ENCODE measurements at regions not wholly inside any gene's neighbourhood (a gene's known extent, or its start where the extent isn't known, plus 50 kb on each side); places are given as distances from the start of the nearest gene placed in this dataset.

DNA sequence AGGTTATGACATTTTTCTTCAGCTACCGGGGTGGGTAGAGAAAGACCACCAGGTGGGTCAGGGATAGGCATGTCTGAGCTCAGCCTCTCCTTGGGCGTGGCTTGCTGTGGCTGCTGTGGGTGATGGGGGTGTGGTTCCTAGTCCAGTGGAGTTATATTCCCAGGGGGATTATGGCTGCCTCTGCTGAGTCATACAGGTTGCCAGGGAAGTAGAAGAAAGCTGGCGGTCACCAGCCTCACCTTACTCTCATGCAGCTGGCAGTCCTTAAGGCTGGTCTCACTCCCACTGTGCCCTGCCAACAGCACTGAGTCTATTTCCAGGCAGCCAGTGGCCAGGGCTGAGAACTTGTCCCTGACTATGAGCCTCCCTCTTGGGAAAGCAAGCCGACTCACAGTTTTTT lies 130.0 kb downstream of the SCP2D1 start:
- no peak overlapping the region for H3K4me3 ChIP-seq (ENCODE audit: severe bottlenecking)
- H3K4me1 ChIP-seq (ENCODE audit: insufficient read depth, poor library complexity, severe bottlenecking) = no peaks in the 10 kb centered on the region
- no peaks in the 10 kb centered on the region for H3K9me3 ChIP-seq (ENCODE audit: severe bottlenecking)
- no peaks in the 10 kb centered on the region for H3K36me3 ChIP-seq (ENCODE audit: low read depth)
- H3K27ac ChIP-seq (ENCODE audit: poor library complexity, severe bottlenecking) = no peak overlapping the region
- DNase-seq (ENCODE audit: low spot score) (no peak), ATAC-seq (ENCODE audit: low read depth) (peak; percentile 55; the same call in 2 of the 3 replicates)
- TF ChIP-seq, protein P1, sequence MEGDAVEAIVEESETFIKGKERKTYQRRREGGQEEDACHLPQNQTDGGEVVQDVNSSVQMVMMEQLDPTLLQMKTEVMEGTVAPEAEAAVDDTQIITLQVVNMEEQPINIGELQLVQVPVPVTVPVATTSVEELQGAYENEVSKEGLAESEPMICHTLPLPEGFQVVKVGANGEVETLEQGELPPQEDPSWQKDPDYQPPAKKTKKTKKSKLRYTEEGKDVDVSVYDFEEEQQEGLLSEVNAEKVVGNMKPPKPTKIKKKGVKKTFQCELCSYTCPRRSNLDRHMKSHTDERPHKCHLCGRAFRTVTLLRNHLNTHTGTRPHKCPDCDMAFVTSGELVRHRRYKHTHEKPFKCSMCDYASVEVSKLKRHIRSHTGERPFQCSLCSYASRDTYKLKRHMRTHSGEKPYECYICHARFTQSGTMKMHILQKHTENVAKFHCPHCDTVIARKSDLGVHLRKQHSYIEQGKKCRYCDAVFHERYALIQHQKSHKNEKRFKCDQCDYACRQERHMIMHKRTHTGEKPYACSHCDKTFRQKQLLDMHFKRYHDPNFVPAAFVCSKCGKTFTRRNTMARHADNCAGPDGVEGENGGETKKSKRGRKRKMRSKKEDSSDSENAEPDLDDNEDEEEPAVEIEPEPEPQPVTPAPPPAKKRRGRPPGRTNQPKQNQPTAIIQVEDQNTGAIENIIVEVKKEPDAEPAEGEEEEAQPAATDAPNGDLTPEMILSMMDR (IDR thresholded peaks at IDR 0.05; ENCODE audit: poor library complexity, severe bottlenecking) = no peak
- no peaks in the 10 kb centered on the region for H3K27me3 ChIP-seq (ENCODE audit: insufficient read depth, poor library complexity, severe bottlenecking)

DNA sequence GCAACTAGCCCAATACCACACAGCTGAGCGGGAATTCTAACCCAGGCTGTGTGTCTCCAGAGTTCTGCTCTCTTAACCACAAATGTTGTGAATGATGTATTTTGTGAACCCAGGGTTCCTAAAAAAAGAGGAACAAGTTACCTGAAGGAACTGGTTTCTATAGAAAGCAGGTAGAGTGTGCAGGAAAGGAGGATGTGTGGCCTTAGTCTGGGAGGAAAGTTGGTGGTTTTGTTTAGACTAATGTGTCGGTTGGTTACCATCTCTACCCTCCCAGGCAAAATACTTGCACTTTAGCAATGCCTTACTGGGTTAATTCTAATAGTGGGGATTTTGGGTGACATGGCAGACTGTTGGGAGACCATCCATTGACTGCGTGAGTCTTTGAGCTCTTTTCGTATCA lies 143.3 kb downstream of the SCP2D1 start:
- Histone ChIP-seq H3K27me3 (ENCODE audit: insufficient read depth, poor library complexity, severe bottlenecking) (no peaks in the 10 kb centered on the region), H3K36me3 (ENCODE audit: low read depth) (no peaks in the 10 kb centered on the region), H3K4me1 (ENCODE audit: insufficient read depth, poor library complexity, severe bottlenecking) (no peaks in the 10 kb centered on the region), H3K27ac (ENCODE audit: poor library complexity, severe bottlenecking) (no peak overlapping the region), H3K9me3 (ENCODE audit: severe bottlenecking) (no peaks in the 10 kb centered on the region), H3K4me3 (ENCODE audit: severe bottlenecking) (no peak overlapping the region)
- TF ChIP-seq, protein P1 (IDR thresholded peaks at IDR 0.05; ENCODE audit: poor library complexity, severe bottlenecking) = no peak
- no peak for ATAC-seq (ENCODE audit: low read depth)
- DNase-seq (ENCODE audit: low spot score) = no peak

DNA sequence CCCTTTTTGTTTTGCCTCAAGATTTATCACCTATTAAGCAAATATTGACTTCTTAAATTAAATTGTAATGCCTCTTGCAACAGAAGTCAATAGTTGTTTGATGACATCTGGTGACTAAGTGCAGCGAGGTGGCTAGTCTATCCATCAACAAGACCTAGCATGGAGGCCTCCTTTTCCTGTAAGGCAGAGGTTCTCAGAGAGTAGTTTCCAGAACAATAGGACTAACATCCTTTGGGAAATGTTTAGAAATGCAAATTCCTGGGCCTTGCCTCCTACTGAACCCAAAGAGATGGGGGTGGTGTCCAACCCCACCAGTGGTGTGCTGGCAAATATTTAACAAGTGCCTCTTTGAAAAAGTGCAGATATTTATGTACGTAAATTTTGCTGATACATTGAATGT lies 143.7 kb downstream of the SCP2D1 start:
- Histone ChIP-seq H3K4me3 (ENCODE audit: severe bottlenecking) (no peak overlapping the region), H3K36me3 (ENCODE audit: low read depth) (no peaks in the 10 kb centered on the region), H3K27me3 (ENCODE audit: insufficient read depth, poor library complexity, severe bottlenecking) (no peaks in the 10 kb centered on the region), H3K27ac (ENCODE audit: poor library complexity, severe bottlenecking) (no peak overlapping the region), H3K4me1 (ENCODE audit: insufficient read depth, poor library complexity, severe bottlenecking) (no peaks in the 10 kb centered on the region), H3K9me3 (ENCODE audit: severe bottlenecking) (no peaks in the 10 kb centered on the region)
- ATAC-seq (ENCODE audit: low read depth) (no peak), DNase-seq (ENCODE audit: low spot score) (no peak)
- TF ChIP-seq, protein P1 (IDR thresholded peaks at IDR 0.05; ENCODE audit: poor library complexity, severe bottlenecking) = no peak

DNA sequence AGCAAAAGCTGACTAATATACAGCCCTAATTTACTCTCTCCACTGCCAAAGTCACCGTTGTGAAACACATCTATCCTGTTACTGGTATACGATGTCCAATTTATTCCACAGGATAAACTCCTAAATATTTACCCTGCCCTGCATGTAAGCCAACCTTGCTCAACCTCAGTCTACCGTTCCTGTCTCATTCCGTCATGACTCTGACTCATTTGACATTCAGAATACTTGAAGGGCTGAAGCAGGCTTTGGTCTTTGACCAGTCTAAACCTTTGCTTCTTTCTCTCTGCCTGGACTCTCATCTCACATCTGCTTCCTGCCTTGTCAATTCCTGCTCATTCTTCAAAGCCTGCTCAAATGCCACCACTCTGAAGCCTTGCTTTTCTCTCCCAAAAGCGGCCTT lies 157.5 kb downstream of the SCP2D1 start:
- ATAC-seq (ENCODE audit: low read depth) = peak; percentile 61

DNA sequence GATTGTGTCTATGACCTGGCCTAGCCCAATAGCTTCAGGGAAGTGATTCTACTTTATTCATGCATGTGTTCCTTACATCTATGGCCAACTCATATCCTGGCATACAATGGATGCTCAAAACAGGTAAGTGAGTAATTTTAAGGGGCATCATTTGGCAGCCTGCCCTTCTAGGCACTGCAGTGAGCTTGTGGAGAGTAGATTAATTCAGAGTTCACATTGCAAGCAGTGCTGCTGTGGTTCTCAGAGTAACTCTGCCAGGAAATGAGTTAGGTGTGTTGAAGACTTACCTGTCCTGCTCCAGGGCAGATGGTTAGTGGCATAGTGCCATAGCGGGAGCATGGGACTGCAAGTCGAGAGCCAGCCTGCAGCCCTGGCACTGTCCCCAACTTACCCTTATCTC lies 158.0 kb downstream of the SCP2D1 start:
- TF ChIP-seq, protein P1 (IDR thresholded peaks at IDR 0.05; ENCODE audit: poor library complexity, severe bottlenecking) = no peak
- no peaks in the 10 kb centered on the region for H3K36me3 ChIP-seq (ENCODE audit: low read depth)
- peak; percentile 83 for ATAC-seq (ENCODE audit: low read depth)
- H3K9me3 ChIP-seq (ENCODE audit: severe bottlenecking) = no peaks in the 10 kb centered on the region
- peak; percentile 79 for DNase-seq (ENCODE audit: low spot score)
- H3K4me3 ChIP-seq (ENCODE audit: severe bottlenecking) = no peak overlapping the region
- H3K27ac ChIP-seq (ENCODE audit: poor library complexity, severe bottlenecking) = peak overlapping the region; percentile 74
- H3K4me1 ChIP-seq (ENCODE audit: insufficient read depth, poor library complexity, severe bottlenecking) = peaks cover 14% of the 10 kb centered on the region
- no peaks in the 10 kb centered on the region for H3K27me3 ChIP-seq (ENCODE audit: insufficient read depth, poor library complexity, severe bottlenecking)

More for the DNA sequence above, 157.5 kb downstream of the SCP2D1 start:
- Histone ChIP-seq H3K9me3 (ENCODE audit: severe bottlenecking) (no peaks in the 10 kb centered on the region), H3K36me3 (ENCODE audit: low read depth) (no peaks in the 10 kb centered on the region), H3K4me3 (ENCODE audit: severe bottlenecking) (no peak overlapping the region), H3K4me1 (ENCODE audit: insufficient read depth, poor library complexity, severe bottlenecking) (peaks cover 14% of the 10 kb centered on the region), H3K27ac (ENCODE audit: poor library complexity, severe bottlenecking) (peak overlapping the region; percentile 74), H3K27me3 (ENCODE audit: insufficient read depth, poor library complexity, severe bottlenecking) (no peaks in the 10 kb centered on the region)
- no peak for DNase-seq (ENCODE audit: low spot score)
- TF ChIP-seq, protein P1 (IDR thresholded peaks at IDR 0.05; ENCODE audit: poor library complexity, severe bottlenecking) = no peak
